Hematopoietic multipotent progenitor cell treated with erythropoietin and hydrocortisone succinate and interleukin-3 and kit ligand, for 8 days (in vitro differentiated cells): ENCODE measurements at regions not wholly inside any gene's neighbourhood (a gene's known extent, or its start where the extent isn't known, plus 50 kb on each side); places are given as distances from the start of the nearest gene placed in this dataset.
A peak's percentile ranks its signal among the peaks of the same experiment; 100 is the strongest.

Experiments used
- DNase-seq: peaks from one replicate; pipeline ENCODE4 v3.0.0-alpha.2; 2015

DNA sequence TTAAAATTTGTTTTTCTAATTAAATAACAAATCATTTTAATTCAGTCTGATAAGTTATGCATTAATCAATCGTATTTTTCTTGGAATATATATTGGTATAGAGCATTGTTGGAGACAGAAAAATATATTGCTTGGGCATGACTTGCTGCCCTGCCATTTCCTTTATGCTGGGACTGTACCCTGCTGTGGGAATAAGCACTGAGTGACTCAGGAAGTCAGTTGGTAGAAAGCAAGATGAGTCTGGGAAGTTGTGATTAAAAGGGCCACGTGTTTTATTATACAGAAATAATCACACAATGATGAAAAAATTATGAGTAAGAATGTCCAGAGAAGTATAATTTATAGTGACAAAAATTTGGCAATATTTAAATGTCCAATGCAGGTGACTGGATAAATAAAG lies 139.5 kb downstream of the KIF18A start:
- no peak for DNase-seq

DNA sequence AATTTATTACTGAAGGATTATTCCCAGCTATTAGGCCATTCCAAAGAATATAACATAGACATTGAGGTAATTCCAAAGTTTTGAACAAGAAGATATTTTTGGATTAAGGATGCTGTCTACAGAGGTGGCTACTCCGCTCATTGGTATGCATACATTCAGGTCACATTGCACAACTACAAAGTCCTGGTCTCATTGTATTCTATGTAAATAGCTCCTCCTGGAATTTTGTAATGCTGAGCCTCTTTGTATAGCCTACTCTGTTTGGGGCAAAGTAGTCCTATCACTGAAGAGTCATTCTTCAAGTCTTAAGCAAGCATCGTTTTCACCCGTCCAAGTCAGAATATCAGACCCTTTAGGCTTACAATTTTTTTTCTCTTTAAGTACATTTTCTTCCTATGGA lies 142.4 kb downstream of the KIF18A start:
- no peak for DNase-seq

DNA sequence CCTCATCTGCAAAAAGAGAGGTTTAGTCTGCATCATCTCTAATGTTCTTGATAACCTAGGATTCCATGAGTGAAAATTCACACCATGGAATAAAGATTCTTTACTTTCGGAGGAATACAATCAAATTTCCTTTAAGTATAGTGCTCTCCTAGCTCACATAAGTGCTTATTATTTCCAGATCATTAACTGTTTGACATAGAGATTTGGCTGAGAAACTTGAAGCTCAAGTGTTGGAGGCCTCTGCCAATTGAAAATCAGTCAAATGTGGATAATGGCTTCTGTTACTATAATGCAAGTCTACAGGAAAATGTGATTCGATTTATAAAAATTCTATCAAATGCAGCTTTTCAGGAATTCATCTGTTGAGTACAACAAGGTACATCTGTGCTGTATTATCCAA lies 144.6 kb downstream of the KIF18A start:
- no peak for DNase-seq

DNA sequence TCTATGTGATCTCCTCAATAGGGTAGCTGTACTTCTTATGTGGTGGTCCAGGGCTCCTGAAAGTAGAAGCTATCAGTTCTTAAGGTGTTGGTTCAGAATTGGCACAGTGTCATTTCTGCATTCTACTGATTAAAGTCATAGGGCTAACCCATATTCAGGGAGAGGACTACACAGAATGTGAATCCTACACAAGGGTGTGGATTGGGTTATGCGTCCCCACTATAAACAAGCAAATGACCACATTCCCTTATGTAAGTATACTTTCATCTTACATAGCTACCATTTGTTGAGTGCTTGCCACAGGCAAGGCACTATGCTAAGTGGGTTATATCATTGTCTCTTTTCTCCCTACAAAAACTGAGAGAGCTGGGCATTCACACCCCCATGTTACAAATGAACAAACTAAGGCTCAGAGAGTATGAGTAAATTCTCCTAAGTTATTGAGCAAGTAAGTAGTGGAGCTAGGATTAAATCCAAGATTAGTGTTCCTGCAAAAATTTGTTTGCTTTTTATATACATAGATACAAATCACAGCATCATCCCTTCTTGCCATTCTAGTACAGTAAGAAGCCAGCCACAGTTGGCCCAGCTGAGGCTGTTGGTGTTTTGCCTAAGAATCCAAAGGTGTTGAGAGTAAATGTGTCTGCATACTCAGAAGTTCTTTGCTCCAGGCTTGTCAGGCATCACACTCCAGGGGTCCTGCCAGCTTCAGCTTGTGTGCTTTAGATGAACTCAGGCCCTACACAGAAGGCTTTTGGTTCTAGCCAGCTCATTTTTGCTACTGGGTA lies 157.8 kb downstream of the KIF18A start:
- DNase-seq: no peak

DNA sequence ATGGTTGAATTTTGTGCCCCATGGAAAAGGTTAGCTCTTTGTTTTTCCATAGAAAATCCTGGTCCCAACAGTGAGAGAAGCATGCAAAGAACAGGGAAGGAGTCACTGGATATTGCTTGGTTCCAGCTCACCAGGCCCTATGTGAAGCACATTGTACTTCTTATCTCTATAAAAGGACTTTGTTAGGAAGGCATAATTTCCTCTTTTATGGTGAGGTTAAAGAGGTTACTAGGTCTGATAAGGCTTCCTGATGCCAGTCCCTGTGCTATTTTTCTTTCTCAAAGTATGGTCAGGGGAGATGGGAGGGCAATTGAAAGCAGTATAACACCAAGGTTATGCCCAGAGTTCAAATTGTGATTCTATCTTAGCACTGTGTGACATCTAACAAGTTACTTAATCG lies 162.6 kb downstream of the KIF18A start:
- DNase-seq: peak; percentile 20

DNA sequence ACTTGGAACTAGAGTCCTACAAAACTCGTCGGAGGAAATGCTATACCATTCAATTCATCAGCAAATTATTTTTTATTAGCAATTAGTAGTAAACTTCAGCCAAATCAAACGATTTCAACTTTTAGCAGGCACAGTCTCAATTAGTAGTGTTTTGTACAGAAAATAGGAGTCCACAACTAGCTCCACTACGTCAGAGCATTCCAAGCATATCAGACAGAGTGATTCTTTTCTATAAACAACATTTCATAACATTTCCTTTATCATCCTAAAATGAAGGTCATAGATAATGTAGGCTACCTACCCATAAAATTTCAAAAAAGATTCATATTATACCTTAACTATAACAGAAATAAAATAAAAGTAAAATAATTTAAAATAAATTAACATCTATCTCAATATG lies 169.9 kb downstream of the KIF18A start:
- no peak for DNase-seq

DNA sequence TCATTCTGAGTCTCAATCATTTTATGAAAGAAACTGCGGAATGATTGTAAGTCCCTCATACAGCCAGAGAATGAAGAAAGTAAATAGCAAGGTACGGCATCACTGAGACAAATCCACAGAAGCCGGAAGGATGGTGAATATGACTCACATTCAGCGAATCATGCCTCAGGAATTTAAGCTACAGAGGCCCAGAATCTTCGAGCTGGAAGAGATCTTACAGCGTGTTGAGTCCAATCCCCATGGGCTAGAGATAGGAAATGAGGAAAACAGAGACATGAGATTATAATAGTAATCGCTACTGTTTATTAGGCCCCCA lies 173.2 kb downstream of the KIF18A start:
- DNase-seq: no peak

DNA sequence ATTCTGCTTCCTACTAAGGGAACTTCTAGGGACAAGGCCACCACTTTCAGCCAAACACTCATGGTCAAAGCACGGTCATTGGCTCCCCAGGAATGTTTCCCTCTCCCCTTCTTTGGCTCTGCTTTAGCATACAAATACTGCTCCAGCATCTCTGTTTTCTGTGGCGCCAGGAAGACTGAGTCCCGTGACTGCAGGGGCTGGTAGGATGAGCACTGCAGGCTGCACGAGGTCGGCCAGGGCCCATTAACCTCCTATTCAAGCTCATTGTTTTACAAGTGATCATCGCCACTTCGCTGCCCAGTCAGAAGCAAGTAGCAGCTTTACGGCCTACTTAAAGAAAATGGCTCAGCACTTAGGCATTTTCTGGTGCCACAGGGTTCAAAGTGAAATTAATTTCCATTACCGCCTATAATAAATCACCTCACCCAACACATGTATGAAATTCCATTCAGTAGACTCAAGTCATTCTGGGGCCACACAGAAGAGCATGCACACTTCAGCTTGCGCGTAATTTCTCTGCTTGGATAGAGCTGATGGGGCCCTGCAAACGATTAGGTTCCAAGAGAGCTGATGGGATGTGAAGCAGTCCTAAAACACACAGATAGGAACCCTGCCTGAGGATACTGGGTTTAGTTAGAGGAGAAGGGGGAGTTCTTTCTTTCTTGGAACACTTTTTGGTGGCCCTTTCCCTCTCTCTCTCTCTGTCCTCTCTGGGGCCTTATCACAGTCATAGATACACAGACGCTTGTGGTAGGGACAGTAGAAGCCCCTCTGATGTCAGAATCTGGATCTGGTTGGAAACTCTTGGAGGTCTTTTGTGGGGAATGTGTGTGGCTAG lies 173.7 kb downstream of the KIF18A start:
- no peak for DNase-seq

DNA sequence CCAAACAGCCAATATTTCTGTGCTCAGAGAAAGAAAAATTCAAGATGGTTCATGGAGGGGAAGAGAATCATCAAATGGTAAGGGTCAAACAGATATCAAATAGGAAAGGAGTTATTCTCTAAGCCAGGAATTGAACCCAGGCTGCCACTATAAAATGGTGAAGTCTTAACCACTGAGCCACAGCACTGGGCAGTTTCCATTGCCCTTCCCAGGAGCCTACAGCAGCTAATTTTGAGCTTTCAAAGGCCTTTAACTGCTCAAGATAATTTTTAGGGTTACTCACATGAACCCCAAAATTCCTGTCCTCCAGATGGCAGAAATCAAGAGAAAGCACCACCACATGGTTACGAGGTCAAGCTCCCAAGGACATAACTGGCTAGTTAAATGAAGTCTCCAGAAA lies 176.2 kb downstream of the KIF18A start:
- no peak for DNase-seq

DNA sequence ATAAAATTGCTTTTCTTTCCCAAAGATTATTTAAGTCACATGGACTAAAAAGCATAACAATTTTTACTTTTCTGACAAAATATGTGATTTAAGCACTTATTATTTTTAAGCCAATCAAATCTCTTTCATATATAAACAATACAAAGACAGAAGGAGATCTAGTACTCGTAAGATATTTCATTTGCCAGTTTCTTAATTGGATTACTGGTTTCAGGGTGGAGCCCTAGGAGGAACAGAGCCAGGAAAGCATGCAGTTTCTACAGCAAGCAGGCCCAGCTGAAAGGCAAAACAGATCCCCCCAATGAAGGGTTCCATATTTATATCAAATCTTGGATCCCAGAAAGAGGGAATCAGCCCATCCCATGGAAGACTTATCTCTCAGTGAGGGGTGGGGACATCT lies 177.0 kb downstream of the KIF18A start:
- no peak for DNase-seq

DNA sequence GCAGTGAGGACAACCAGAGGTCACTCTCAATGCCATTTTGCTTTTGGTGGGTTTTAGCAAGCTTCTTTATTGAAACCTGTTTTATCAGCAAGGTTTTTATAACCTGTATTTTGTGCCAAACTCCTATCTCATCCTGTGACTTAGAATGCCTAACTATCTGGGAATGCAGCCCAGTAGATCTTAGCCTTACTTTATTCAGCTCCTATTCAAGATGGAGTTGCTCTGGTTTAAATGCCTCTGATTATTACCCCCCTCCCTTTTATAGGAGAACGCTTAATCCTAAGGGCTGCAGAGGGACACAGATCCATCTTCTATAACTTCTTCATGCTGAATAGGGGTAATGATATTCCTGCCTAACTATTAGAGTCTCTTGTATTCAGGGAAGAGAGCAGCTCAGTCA lies 179.1 kb downstream of the KIF18A start:
- no peak for DNase-seq

DNA sequence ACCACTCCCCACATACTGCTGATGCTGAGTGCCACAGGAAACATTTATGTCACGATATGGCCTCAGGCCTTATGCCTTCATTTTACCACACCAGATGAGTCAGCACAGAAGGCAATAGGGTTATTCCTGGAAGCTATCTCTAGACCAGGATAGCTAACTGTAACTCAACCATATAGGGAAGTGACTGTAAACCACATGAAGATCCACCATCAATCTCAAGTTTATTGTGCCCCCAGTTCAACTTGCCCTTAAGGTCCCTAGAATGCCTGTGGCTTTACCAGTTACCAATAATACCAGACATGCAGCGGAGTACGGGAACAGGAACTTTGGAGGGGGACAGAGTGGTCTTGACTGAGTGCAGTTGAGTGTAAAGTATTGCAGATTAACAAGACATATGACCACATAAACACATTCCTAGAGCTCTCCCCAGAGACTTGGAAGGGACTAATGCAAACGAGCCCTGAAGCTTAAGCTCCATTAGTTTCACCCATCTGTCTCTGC lies 180.9 kb downstream of the KIF18A start:
- DNase-seq: peak; percentile 52

DNA sequence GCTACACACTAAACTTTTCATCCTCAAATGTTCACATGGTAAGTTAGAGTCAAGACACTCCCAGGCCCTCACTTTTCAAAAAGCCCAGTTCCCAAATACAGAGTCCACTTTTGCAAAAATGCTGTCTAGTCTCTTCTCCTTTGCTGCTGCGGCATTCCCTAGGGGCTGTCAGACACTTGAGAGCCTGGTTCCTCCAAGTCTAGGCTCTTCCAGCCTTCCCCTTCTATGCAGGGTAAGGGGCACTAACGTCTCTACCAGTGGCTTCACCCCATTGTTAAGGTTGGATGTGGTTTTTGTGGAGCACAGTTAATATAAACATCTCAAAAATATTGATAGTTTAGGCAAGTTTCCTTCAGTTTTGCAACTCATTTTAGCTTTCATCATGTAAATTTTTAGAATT lies 181.5 kb downstream of the KIF18A start:
- no peak for DNase-seq

DNA sequence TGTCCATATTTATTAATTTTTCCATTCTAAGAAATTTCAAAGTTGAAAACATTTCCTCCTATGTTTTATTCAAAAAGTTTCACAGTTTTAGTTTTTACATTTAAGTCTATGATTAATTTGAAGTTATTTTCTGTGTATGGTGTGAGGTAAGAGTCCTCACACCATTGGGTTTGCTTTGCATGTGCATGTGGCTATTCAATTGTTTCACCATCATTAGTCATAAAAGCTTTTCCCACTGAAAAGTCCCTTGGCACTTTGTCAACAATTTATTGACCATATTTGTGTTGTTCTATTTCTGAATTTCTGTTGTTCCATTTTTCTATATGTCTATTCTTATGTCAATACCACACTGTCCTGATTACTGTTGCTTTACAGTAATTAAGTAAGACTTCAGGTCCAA lies 186.5 kb downstream of the KIF18A start:
- no peak for DNase-seq

DNA sequence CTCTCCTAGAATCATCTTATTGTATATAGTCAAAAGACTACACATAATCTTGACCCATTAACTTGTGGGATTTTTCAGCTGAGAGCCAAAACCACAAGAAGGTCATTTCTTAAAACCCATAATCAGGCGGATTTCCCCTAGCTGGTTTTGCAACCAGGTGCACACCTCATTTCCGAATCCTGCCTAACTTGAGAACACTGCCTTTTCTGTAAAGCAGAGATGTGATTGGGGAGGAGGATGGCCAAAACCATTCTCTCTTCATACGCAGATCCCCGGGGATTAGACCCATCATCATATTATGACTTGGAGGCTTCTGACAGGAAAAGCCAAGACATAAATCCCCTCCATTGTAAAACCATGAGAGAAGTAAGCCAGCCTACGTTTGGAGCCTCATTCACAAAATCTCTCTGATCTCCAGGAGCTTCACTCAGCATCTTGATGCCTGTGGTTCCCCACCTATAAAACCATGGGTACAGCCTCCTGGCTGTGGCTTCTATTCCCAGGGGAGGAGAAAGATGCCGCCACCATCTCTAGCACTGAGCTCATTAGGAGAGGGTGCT lies 191.3 kb downstream of the KIF18A start:
- no peak for DNase-seq

DNA sequence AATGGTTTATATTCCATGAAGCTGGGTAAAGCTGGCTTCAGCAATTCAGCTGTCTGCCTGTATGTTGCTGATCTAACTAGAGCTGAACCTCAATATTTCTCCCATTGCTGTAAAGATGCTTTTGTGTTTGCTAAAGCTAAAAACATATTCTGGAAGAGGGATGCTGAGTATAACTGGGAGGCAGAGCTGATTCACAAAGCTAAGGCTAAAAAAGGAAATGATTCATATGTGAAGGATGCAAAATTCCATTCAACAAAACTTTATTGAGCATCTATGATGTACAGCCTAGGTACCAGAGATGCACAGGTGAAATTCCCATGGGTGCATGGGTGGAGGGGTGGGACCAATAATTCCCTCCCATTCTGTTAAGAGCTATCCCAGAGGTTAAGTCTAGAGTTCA lies 193.9 kb downstream of the KIF18A start:
- no peak for DNase-seq

DNA sequence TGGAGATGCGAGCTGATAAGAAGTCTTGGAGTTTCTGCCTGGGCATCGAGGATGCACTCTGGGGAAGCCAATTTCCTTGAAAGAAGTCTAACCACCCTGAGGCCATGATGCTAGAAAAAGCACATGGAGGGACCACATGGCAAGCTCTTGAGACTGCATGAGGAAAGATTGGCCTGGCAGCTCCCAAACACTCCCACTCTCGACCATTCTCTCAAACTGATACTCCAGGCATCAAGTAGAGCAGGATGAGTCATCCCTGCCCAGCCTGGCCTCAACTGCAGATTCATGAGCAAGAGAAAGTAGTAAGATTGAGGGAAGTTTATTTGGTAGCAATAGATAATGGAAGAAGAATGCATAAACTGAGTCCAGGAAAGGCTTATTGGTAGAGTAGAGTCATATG lies 194.3 kb downstream of the KIF18A start:
- DNase-seq: no peak

DNA sequence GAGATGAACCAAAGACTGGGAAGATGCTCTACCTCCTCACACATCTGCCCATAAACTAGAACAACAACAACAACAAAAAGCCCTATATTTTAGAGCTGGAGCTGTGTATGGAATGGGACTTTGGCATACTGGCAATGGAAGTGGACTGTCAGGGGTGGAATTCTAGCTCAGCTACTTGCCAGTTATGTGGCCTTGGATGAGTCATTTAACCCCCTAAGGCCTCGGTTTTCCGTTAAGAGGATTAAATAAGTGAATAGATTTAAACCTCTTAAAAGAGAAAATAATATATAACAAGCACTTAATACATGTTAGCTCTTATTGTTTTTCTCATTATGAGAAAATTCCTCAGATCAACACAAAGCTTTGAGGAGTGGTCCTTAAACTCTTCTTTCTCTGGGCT lies 195.0 kb downstream of the KIF18A start:
- no peak for DNase-seq

DNA sequence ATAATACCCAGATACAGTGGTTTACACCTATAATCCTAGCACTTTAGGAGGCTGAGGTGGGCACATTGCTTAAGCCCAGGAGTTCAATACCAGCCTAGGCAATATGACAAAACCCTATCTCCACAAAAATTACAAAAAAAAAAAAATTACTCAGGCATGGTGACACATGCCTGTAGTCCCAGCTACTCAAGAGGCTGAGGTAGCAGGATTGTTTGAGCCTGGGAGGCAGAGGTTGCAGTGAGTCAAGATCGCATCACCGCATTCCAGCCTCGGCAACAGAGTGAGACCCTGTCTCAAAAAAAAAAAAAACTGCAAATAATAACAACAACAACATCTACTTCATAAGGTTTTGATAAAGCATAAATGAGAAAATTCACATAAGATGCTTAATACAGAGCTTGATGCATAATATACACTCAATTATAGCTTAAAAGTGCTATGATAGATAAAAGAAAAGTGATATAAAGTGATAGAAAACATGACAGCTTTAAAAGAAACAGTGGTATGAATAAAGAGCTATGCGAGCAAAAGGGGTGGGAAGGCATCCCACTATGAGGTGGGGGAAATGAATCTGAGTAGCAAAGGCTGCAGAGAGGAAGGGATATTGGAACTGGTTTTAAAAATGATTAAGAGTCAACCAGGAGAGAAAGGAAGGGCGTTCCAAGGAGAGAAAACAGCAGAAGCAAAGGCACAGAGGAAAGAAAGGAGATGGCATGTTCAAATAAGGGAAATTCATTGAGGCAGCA lies 197.6 kb downstream of the KIF18A start:
- DNase-seq: no peak

DNA sequence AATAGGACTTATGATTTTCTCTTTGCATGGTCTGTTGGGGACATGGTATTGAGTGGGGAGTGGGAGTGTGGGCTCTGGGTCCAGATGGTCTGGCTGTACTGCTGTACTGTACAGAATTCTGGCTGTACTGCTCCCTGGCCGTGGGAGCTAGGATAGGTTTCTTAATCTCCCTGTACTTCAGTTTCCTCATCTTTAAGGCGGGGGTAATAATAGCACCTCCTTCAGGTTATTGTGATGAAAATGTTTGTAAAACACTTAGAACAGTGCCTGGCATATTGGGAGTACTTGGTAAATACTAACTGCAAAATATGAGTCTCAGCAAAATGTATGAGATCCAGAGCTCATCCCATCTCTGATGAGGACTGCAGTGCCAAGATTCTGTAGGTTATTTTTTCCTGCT lies 198.6 kb downstream of the KIF18A start:
- no peak for DNase-seq

DNA sequence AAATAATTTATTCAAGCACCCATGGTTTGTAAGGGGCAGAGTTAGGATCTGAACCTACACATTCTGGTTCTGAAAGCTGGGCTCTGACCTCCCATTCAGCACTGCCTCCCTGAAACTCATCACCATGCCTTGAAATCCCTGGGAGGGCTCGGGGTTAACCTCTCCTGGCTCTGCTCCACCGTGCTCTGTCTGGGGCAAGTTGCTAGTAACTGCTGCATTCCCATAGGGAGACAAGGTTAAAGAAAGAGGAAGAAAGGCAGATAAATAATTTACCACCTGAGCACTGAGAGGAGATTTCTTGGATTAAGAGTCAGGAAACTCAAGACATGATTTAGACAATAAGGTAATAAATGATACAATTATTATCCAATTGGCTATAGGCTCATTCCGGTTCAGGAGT lies 199.3 kb downstream of the KIF18A start:
- DNase-seq: no peak

DNA sequence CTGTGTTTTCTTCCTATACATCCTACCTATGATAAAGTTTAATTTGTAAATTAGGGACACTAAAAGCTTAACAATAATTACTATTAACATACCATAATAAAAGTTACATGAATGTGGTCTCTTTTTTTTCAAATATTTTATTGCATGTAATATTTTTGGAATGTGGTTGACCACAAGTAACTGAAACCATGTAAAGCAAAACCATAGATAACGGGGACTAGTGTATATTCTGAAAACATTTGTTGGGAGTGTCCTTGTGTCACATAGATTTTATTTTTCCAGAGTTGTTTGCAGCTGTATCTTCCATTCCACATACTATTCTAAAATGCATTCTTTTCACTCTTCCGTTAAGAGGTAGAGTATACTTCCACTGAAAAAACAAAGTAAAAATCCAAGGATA lies 200.4 kb downstream of the KIF18A start:
- peak; percentile 35 for DNase-seq

DNA sequence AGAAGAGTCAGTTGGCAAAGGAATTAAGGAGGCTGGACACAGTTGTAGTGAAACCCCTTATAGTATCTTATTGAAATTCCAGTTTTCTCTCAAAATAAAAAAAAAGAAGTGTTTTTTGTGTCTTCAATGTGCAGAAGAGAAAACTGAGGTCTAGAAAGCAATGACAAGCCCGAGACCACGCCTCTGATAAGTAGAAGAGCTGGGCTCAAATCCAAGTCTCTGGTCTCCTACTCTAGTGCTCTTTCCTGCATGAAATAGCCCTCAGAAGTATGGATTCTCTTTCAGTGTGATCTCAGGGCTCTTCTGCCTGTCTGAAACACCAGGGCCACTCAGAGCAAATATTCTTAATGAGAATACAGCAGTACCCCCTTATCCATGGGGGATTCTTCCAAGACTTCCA lies 200.9 kb downstream of the KIF18A start:
- DNase-seq: peak; percentile 52
